Trophoblast cell (in vitro differentiated cells and primary cell): ENCODE measurements at regions not wholly inside any gene's neighbourhood (a gene's known extent, or its start where the extent isn't known, plus 50 kb on each side); places are given as distances from the start of the nearest gene placed in this dataset.

ENCODE experiments used
- DNase-seq, 2 donors: peaks; one replicate each; pipeline ENCODE4 v3.0.0-alpha.2; 2016
- H2AFZ ChIP-seq: 2 replicates; pipeline ENCODE4 v1.6.1; 2013; ENCODE audit warnings: low read length, moderate library complexity, mild to moderate bottlenecking; ENCODE audit not compliant: insufficient read depth, poor library complexity
- H2AK5ac ChIP-seq: 2 replicates; pipeline ENCODE4 v1.6.1; 2013; ENCODE audit warnings: mild to moderate bottlenecking, low read length
- H2BK120ac ChIP-seq: 2 replicates; pipeline ENCODE4 v1.6.1; 2013; ENCODE audit warnings: low read length, mild to moderate bottlenecking, moderate library complexity; ENCODE audit not compliant: insufficient read depth, poor library complexity
- H2BK12ac ChIP-seq: 2 replicates; pipeline ENCODE4 v1.6.1; 2013; ENCODE audit warnings: mild to moderate bottlenecking, low read length, moderate library complexity
- H2BK5ac ChIP-seq: 2 replicates; pipeline ENCODE4 v1.6.1; 2013; ENCODE audit warnings: low read length, low read depth, moderate library complexity, mild to moderate bottlenecking; ENCODE audit not compliant: poor library complexity
- H3K14ac ChIP-seq: 2 replicates; pipeline ENCODE4 v1.6.1; 2013; ENCODE audit warnings: mild to moderate bottlenecking, low read length
- H3K18ac ChIP-seq: 2 replicates; pipeline ENCODE4 v1.6.1; 2013; ENCODE audit warnings: mild to moderate bottlenecking, low read length
- H3K23ac ChIP-seq: 2 replicates; pipeline ENCODE4 v1.6.1; 2013; ENCODE audit warnings: low read length
- H3K27ac ChIP-seq: 2 replicates; pipeline ENCODE4 v1.5.1; 2013; ENCODE audit warnings: low read depth, mild to moderate bottlenecking, inconsistent platforms, low read length, moderate library complexity
- H3K27me3 ChIP-seq: 2 replicates; pipeline ENCODE4 v1.6.1; 2013; ENCODE audit warnings: inconsistent platforms, mild to moderate bottlenecking, low read length, moderate library complexity; ENCODE audit not compliant: insufficient read depth
- H3K36me3 ChIP-seq, 2 experiments: 1 replicate in 1 of 2; 2 replicates in 1 of 2; pipeline ENCODE4 v1.6.1; 2013; ENCODE audit warnings: low read length in 2 of 2, mild to moderate bottlenecking in 2 of 2, moderate library complexity in 1 of 2; ENCODE audit not compliant: insufficient read depth in 2 of 2, control insufficient read depth in 1 of 2
- H3K4ac ChIP-seq: 2 replicates; pipeline ENCODE4 v1.6.1; 2013; ENCODE audit warnings: low read depth, mild to moderate bottlenecking, low read length, moderate library complexity
- H3K4me1 ChIP-seq, 2 experiments: 1 replicate in 1 of 2; 2 replicates in 1 of 2; pipeline ENCODE4 v1.6.1; 2013; ENCODE audit warnings: low read length in 2 of 2, mild to moderate bottlenecking in 2 of 2, moderate library complexity in 1 of 2; ENCODE audit not compliant: insufficient read depth in 2 of 2, control insufficient read depth in 1 of 2
- H3K4me2 ChIP-seq: 2 replicates; pipeline ENCODE4 v1.6.1; 2013; ENCODE audit warnings: inconsistent platforms, mild to moderate bottlenecking, low read length, moderate library complexity
- H3K4me3 ChIP-seq: 2 replicates; pipeline ENCODE4 v1.5.1; 2013; ENCODE audit warnings: mild to moderate bottlenecking, low read depth, low read length, inconsistent platforms
- H3K79me1 ChIP-seq: one replicate; pipeline ENCODE4 v1.6.1; 2013; ENCODE audit warnings: low read length
- H3K79me2 ChIP-seq: 2 replicates; pipeline ENCODE4 v1.6.1; 2013; ENCODE audit warnings: low read length, mild to moderate bottlenecking; ENCODE audit not compliant: control insufficient read depth, insufficient read depth, poor library complexity
- H3K9ac ChIP-seq: 2 replicates; pipeline ENCODE4 v1.6.1; 2013; ENCODE audit warnings: mild to moderate bottlenecking, low read length
- H3K9me3 ChIP-seq: 2 replicates; pipeline ENCODE4 v1.6.1; 2013; ENCODE audit warnings: low read depth, mild to moderate bottlenecking, control low read depth, inconsistent platforms, low read length; ENCODE audit not compliant: insufficient read depth
- H4K12ac ChIP-seq: 2 replicates; pipeline ENCODE4 v1.6.1; 2013; ENCODE audit warnings: low read depth, mild to moderate bottlenecking, low read length, moderate library complexity
- H4K8ac ChIP-seq: 2 replicates; pipeline ENCODE4 v1.6.1; 2013; ENCODE audit warnings: low read depth, mild to moderate bottlenecking, low read length, moderate library complexity
- H4K91ac ChIP-seq: one replicate; pipeline ENCODE4 v1.6.1; 2013; ENCODE audit warnings: low read depth, mild to moderate bottlenecking, low read length, moderate library complexity
- WGBS: extraction: QIAGEN DNeasy Blood & Tissue Kit; methylation state at CpG from one replicate; pipeline ENCODE4 v1.1.7; 2013; ENCODE audit warnings: missing lambda C conversion rate; ENCODE audit not compliant: insufficient read length, insufficient coverage; ENCODE audit errors: extremely low coverage; 5-methylcytosine and 5-hydroxymethylcytosine counted together

GRCh38 chr16:13634253-13634652 lies 285.7 kb upstream of the ERCC4 start:
- Histone ChIP-seq H3K4ac (no peak overlapping the region), H4K8ac (no peak overlapping the region), H4K91ac (no peak overlapping the region), H3K79me1 (no peaks in the 10 kb centered on the region), H2BK12ac (no peak overlapping the region), H3K4me1 (peaks cover 0 to 2% of the 10 kb centered on the region in 2 experiments), H3K79me2 (no peaks in the 10 kb centered on the region), H2BK5ac (no peak overlapping the region), H3K27me3 (no peaks in the 10 kb centered on the region), H2BK120ac (no peak overlapping the region), H3K9me3 (no peaks in the 10 kb centered on the region), H3K4me2 (no peak overlapping the region), H3K14ac (no peak overlapping the region), H3K9ac (no peak overlapping the region), H4K12ac (no peak overlapping the region), H3K18ac (no peak overlapping the region), H3K36me3 (no peaks in the 10 kb centered on the region), H3K23ac (no peak overlapping the region), H3K27ac (no peak overlapping the region), H2AK5ac (no peak overlapping the region), H2AFZ (no peak overlapping the region), H3K4me3 (no peak overlapping the region)
- no CpG with 5 or more reads among the region's 1 CpG for WGBS
- no peak for DNase-seq

DNA sequence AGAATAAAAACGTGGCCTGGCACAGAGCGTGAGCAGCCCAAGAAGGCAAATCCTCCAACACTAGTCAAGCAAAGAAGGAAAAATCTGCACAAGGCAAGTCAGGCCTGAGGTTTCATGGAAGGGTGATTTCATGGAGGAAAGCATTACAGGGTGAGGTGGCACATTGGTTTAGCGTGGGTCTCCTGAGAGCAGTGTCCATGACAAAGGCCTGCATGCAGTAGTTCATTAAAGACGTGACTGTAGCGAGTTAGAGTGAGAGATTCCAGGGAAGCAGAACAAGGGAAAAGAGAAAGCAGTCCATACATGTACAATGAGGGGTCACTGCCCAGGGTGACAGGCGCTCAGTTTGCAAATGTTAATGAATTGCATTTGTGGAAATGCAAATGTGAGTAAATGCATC lies 285.0 kb upstream of the ERCC4 start:
- Histone ChIP-seq H2BK5ac (no peak overlapping the region), H3K79me2 (no peaks in the 10 kb centered on the region), H3K4ac (no peak overlapping the region), H3K9ac (no peak overlapping the region), H3K18ac (no peak overlapping the region), H3K27me3 (no peaks in the 10 kb centered on the region), H4K12ac (no peak overlapping the region), H2BK120ac (no peak overlapping the region), H3K4me3 (no peak overlapping the region), H2BK12ac (no peak overlapping the region), H3K4me1 (peaks cover 0 to 2% of the 10 kb centered on the region in 2 experiments), H3K23ac (no peak overlapping the region), H3K14ac (no peak overlapping the region), H3K36me3 (no peaks in the 10 kb centered on the region), H2AFZ (no peak overlapping the region), H3K27ac (no peak overlapping the region), H3K4me2 (no peak overlapping the region), H2AK5ac (no peak overlapping the region), H3K9me3 (no peaks in the 10 kb centered on the region), H3K79me1 (no peaks in the 10 kb centered on the region), H4K91ac (no peak overlapping the region), H4K8ac (no peak overlapping the region)
- WGBS = no CpG with 5 or more reads among the region's 6 CpGs
- no peak for DNase-seq

- no peak overlapping the region for H3K4me2 ChIP-seq
- no peak overlapping the region for H2AFZ ChIP-seq
- WGBS = 96% methylated on average over 2 of the region's 2 CpGs
- H2BK120ac ChIP-seq = no peak overlapping the region
- H4K91ac ChIP-seq = no peak overlapping the region
- H3K27me3 ChIP-seq = no peaks in the 10 kb centered on the region
- H2BK12ac ChIP-seq = no peak overlapping the region
- H3K9me3 ChIP-seq = no peaks in the 10 kb centered on the region
- H3K36me3 ChIP-seq = no peaks in the 10 kb centered on the region
- no peak overlapping the region for H2AK5ac ChIP-seq
- H3K18ac ChIP-seq = no peak overlapping the region
- no peak overlapping the region for H4K8ac ChIP-seq
- no peaks in the 10 kb centered on the region for H3K4me1 ChIP-seq
- H3K9ac ChIP-seq = no peak overlapping the region
- H3K14ac ChIP-seq = no peak overlapping the region
- DNase-seq = no peak
- H3K79me2 ChIP-seq = no peaks in the 10 kb centered on the region
- no peak overlapping the region for H3K4me3 ChIP-seq
- no peak overlapping the region for H3K4ac ChIP-seq
- no peak overlapping the region for H4K12ac ChIP-seq
- H3K27ac ChIP-seq = no peak overlapping the region
- no peaks in the 10 kb centered on the region for H3K79me1 ChIP-seq
- H3K23ac ChIP-seq = no peak overlapping the region
- H2BK5ac ChIP-seq = no peak overlapping the region
Observed at GRCh38 chr16:13638218-13638617, 281.7 kb upstream of the ERCC4 start.

DNA sequence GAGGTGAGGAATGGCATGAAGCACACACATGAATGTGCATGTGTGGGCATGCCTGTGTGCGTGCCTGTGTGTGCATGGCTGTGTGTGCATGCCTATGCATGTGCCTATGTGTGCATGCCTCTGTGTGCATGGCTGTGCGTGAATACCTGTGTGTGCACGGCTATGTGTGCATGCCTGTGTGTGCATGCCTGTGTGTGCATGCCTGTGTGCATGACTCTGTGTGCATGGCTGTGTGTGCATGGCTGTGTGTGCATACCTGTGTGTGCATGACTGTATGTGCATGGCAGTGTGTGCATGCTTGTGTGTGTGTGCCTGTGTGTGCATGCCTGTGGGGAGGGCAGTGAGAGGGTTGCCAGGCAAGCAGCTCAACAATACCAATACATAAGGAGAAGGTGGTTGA lies 276.5 kb upstream of the ERCC4 start:
- Histone ChIP-seq H3K4me3 (peak overlapping the region; percentile 45), H4K91ac (no peak overlapping the region), H3K36me3 (no peaks in the 10 kb centered on the region), H3K9me3 (peaks cover 4% of the 10 kb centered on the region), H3K27me3 (no peaks in the 10 kb centered on the region), H3K18ac (no peak overlapping the region), H4K12ac (no peak overlapping the region), H3K23ac (peak overlapping the region; percentile 23), H3K9ac (no peak overlapping the region), H3K79me1 (no peaks in the 10 kb centered on the region), H2AFZ (no peak overlapping the region), H3K27ac (no peak overlapping the region), H2AK5ac (no peak overlapping the region), H3K4ac (no peak overlapping the region), H3K4me2 (no peak overlapping the region), H2BK12ac (no peak overlapping the region), H3K4me1 (no peaks in the 10 kb centered on the region), H2BK5ac (no peak overlapping the region), H3K79me2 (no peaks in the 10 kb centered on the region), H2BK120ac (no peak overlapping the region), H3K14ac (no peak overlapping the region), H4K8ac (no peak overlapping the region)
- WGBS = no CpG with 5 or more reads among the region's 3 CpGs
- no peak for DNase-seq
